ENCODE measurements at regions not wholly inside any gene's neighbourhood (a gene's known extent, or its start where the extent isn't known, plus 50 kb on each side); places are given as distances from the start of the nearest gene placed in this dataset.

GRCh38 chr20:22430154-22430745 is 154.1 kb downstream of the FOXA2 start (continued):
- TF ChIP-seq FOXK1 (CRISPR knock-in tag; IDR thresholded peaks at IDR 0.05; ENCODE audit: borderline replicate concordance, low read depth) (no peak; the same call in 1 of the 2 replicates), SUZ12 (IDR thresholded peaks at IDR 0.05; ENCODE audit: low read depth, low read length) (no peak), ZFP37 (CRISPR knock-in tag; IDR thresholded peaks at IDR 0.05; ENCODE audit: borderline replicate concordance) (no peak), YEATS2 (CRISPR knock-in tag; IDR thresholded peaks at IDR 0.05; ENCODE audit: borderline replicate concordance) (no peak), KDM5A (IDR thresholded peaks at IDR 0.05; ENCODE audit: borderline replicate concordance, low read length) (peak; percentile 42; the same call in 1 of the 2 replicates), TBL1XR1 (IDR thresholded peaks at IDR 0.05; ENCODE audit: borderline replicate concordance, low read length, partially characterized antibody) (peak; percentile 23), ATF2 (CRISPR knock-in tag; IDR thresholded peaks at IDR 0.05) (no peak), ZNF253 (CRISPR knock-in tag; IDR thresholded peaks at IDR 0.05; ENCODE audit: borderline replicate concordance) (no peak), SRF (IDR thresholded peaks at IDR 0.05; ENCODE audit: low read depth, low read length) (no peak), ARNT2 (CRISPR knock-in tag; IDR thresholded peaks at IDR 0.05; ENCODE audit: low read depth) (no peak), MEIS2 (CRISPR knock-in tag; IDR thresholded peaks at IDR 0.05) (peak; percentile 90), ZFP36L1 (CRISPR knock-in tag; IDR thresholded peaks at IDR 0.05) (no peak), ZNF446 (CRISPR knock-in tag; IDR thresholded peaks at IDR 0.05) (0 out of 2 replicates have a peak, but pooled peaks have one; percentile 23), ZNF264 (CRISPR knock-in tag; IDR thresholded peaks at IDR 0.05) (no peak), ZFP62 (CRISPR knock-in tag; IDR thresholded peaks at IDR 0.05) (no peak), PHF5A (CRISPR knock-in tag; IDR thresholded peaks at IDR 0.05; ENCODE audit: low read depth, unreplicated experiment) (no peak), PRPF4 (IDR thresholded peaks at IDR 0.05; ENCODE audit: low read depth, low read length, poor library complexity, severe bottlenecking) (no peak), TFE3 (CRISPR knock-in tag; IDR thresholded peaks at IDR 0.05) (no peak), DNMT1 (CRISPR knock-in tag; IDR thresholded peaks at IDR 0.05) (no peak; the same call in 1 of the 2 replicates), ZNF7 (CRISPR knock-in tag; IDR thresholded peaks at IDR 0.05) (no peak), POGZ (CRISPR knock-in tag; IDR thresholded peaks at IDR 0.05) (no peak), TEAD2 (CRISPR knock-in tag; IDR thresholded peaks at IDR 0.05) (0 out of 2 replicates have a peak, but pooled peaks have one; percentile 22), HHEX (CRISPR knock-in tag; IDR thresholded peaks at IDR 0.05) (peak; percentile 23; the same call in 1 of the 2 replicates), IKZF4 (CRISPR knock-in tag; IDR thresholded peaks at IDR 0.05; ENCODE audit: borderline replicate concordance, low read depth, not compliant biosample characterization) (no peak), ZNF737 (CRISPR knock-in tag; IDR thresholded peaks at IDR 0.05; ENCODE audit: borderline replicate concordance) (no peak), GABPB1 (CRISPR knock-in tag; IDR thresholded peaks at IDR 0.05) (no peak; the same call in none of the 2 replicates), ZNF317 (CRISPR knock-in tag; IDR thresholded peaks at IDR 0.05) (no peak), KLF9 (CRISPR knock-in tag; IDR thresholded peaks at IDR 0.05; ENCODE audit: low read depth) (no peak), IRF9 (CRISPR knock-in tag; IDR thresholded peaks at IDR 0.05; ENCODE audit: borderline replicate concordance) (peak; percentile 42; the same call in 1 of the 2 replicates)

Measured in HepG2 (cell line).